ENCODE measurements at regions not wholly inside any gene's neighbourhood (a gene's known extent, or its start where the extent isn't known, plus 50 kb on each side); places are given as distances from the start of the nearest gene placed in this dataset.

- FAIRE-seq (peak; percentile 75), DNase-seq (ENCODE audit: low read depth) (peak; percentile 78)
Measured at GRCh38 chr20:20860078-20860806, 147.8 kb upstream of the RALGAPA2 start.

GRCh38 chr20:20859510-20859909 is 147.1 kb upstream of the RALGAPA2 start:
- no peaks in the 10 kb centered on the region for H3K36me3 ChIP-seq (ENCODE audit: control insufficient read depth, insufficient read depth, low read length)
- FAIRE-seq (no peak), DNase-seq (ENCODE audit: low read depth) (no peak)
- no peak for TF ChIP-seq CTCF (IDR thresholded peaks at IDR 0.05; ENCODE audit: insufficient read depth, low read length, severe bottlenecking)
- H3K27me3 ChIP-seq (ENCODE audit: control insufficient read depth, insufficient read depth, low read length) = no peaks in the 10 kb centered on the region
- H3K4me3 ChIP-seq (ENCODE audit: low read depth, low read length) = no peak overlapping the region

More at GRCh38 chr20:20860078-20860806, 147.8 kb upstream of the RALGAPA2 start:
- peak; percentile 85 for TF ChIP-seq CTCF (IDR thresholded peaks at IDR 0.05; ENCODE audit: insufficient read depth, low read length, severe bottlenecking)
- Histone ChIP-seq H3K36me3 (ENCODE audit: control insufficient read depth, insufficient read depth, low read length) (no peaks in the 10 kb centered on the region), H3K4me3 (ENCODE audit: low read depth, low read length) (no peak overlapping the region), H3K27me3 (ENCODE audit: control insufficient read depth, insufficient read depth, low read length) (no peaks in the 10 kb centered on the region)

- no peaks in the 10 kb centered on the region for H3K27me3 ChIP-seq (ENCODE audit: control insufficient read depth, insufficient read depth, low read length)
Measured at GRCh38 chr20:20856956-20857355, 144.5 kb upstream of the RALGAPA2 start.

GRCh38 chr20:20856306-20856705 is 143.9 kb upstream of the RALGAPA2 start:
- Histone ChIP-seq H3K4me3 (ENCODE audit: low read depth, low read length) (no peak overlapping the region), H3K27me3 (ENCODE audit: control insufficient read depth, insufficient read depth, low read length) (no peaks in the 10 kb centered on the region), H3K36me3 (ENCODE audit: control insufficient read depth, insufficient read depth, low read length) (no peaks in the 10 kb centered on the region)
- DNase-seq (ENCODE audit: low read depth) (no peak), FAIRE-seq (no peak)
- TF ChIP-seq CTCF (IDR thresholded peaks at IDR 0.05; ENCODE audit: insufficient read depth, low read length, severe bottlenecking) = no peak

More at GRCh38 chr20:20856956-20857355, 144.5 kb upstream of the RALGAPA2 start:
- no peaks in the 10 kb centered on the region for H3K36me3 ChIP-seq (ENCODE audit: control insufficient read depth, insufficient read depth, low read length)
- H3K4me3 ChIP-seq (ENCODE audit: low read depth, low read length) = no peak overlapping the region
- no peak for FAIRE-seq
- DNase-seq (ENCODE audit: low read depth) = no peak
- no peak for TF ChIP-seq CTCF (IDR thresholded peaks at IDR 0.05; ENCODE audit: insufficient read depth, low read length, severe bottlenecking)

- no peak overlapping the region for H3K4me3 ChIP-seq (ENCODE audit: low read depth, low read length)
- no peaks in the 10 kb centered on the region for H3K36me3 ChIP-seq (ENCODE audit: control insufficient read depth, insufficient read depth, low read length)
- H3K27me3 ChIP-seq (ENCODE audit: control insufficient read depth, insufficient read depth, low read length) = no peaks in the 10 kb centered on the region
- DNase-seq (ENCODE audit: low read depth) (no peak), FAIRE-seq (no peak)
- TF ChIP-seq CTCF (IDR thresholded peaks at IDR 0.05; ENCODE audit: insufficient read depth, low read length, severe bottlenecking) = no peak
Measured at GRCh38 chr20:20851385-20851784, 138.9 kb upstream of the RALGAPA2 start.

GRCh38 chr20:20850407-20850806 is 138.0 kb upstream of the RALGAPA2 start:
- Histone ChIP-seq H3K27me3 (ENCODE audit: control insufficient read depth, insufficient read depth, low read length) (no peaks in the 10 kb centered on the region), H3K36me3 (ENCODE audit: control insufficient read depth, insufficient read depth, low read length) (no peaks in the 10 kb centered on the region), H3K4me3 (ENCODE audit: low read depth, low read length) (no peak overlapping the region)
- FAIRE-seq (no peak), DNase-seq (ENCODE audit: low read depth) (no peak)
- TF ChIP-seq CTCF (IDR thresholded peaks at IDR 0.05; ENCODE audit: insufficient read depth, low read length, severe bottlenecking) = no peak
